Natural killer cell treated with Interleukin-12 subunit alpha and Interleukin-12 subunit beta and Interleukin-15 and Interleukin-18, amount 100 ng/mL, for 72 hours (primary cell): ENCODE measurements at regions not wholly inside any gene's neighbourhood (a gene's known extent, or its start where the extent isn't known, plus 50 kb on each side); places are given as distances from the start of the nearest gene placed in this dataset.
"Not testable (repeated sequence)": the region's sequence is repeated elsewhere in the genome, so short reads cannot be mapped to it uniquely, and the experiment has no call there.

Experiments
- ATAC-seq, 2 donors: fragments of 150-1000 bp; cut with Tn5 transposase in 1 of 2; sonication (Bioruptor Pico), chemical (Tn5 transposase) in 1 of 2; 2 replicates each; pipeline ENCODE4 v1.10.0; 2021
- DNase-seq: peaks from one replicate; pipeline ENCODE4 v3.0.0; 2022; ENCODE audit warnings: low spot score
- H3K27ac Mint-ChIP-seq, 2 donors: 1 replicate in 1 of 2; 2 replicates in 1 of 2; pipeline ENCODE4 v1.8.0; 2022; ENCODE audit warnings: mixed read lengths in 2 of 2, mild to moderate bottlenecking in 1 of 2, moderate library complexity in 1 of 2
- H3K27me3 Mint-ChIP-seq, 2 donors: 1 replicate in 1 of 2; 2 replicates in 1 of 2; pipeline ENCODE4 v1.8.0; 2022; ENCODE audit warnings: mixed read lengths in 2 of 2
- H3K36me3 Mint-ChIP-seq: one replicate; pipeline ENCODE4 v1.8.0; 2022; ENCODE audit warnings: mixed read lengths
- H3K4me1 Mint-ChIP-seq, 2 donors: 1 replicate in 1 of 2; 2 replicates in 1 of 2; pipeline ENCODE4 v1.8.0; 2022; ENCODE audit warnings: low read depth in 2 of 2, mixed read lengths in 2 of 2, mild to moderate bottlenecking in 1 of 2
- H3K4me3 Mint-ChIP-seq: one replicate; pipeline ENCODE4 v1.8.0; 2022; ENCODE audit warnings: mixed read lengths
- H3K9me3 Mint-ChIP-seq: 2 replicates; pipeline ENCODE4 v1.8.0; 2022; ENCODE audit warnings: mixed read lengths

DNA sequence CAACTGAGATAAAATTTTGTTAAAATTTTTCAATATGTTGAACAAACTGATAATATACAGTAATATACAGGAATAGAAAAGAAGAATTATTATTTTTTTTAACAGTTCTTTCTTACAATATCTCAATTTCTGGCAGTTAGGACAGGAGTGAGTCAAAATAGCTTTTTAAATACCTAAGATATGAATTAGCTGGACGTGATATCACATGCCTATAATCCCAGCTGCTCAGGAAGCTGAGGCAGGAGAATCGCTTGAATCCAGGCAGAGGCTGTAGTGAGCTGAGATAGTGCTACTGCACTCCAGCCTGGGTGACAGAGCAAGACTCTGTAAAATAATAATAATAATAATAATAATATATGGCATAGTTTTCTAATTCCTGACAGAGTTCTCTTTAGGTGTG is 1039.3 kb downstream of the STPG2 start:
- Mint-ChIP-seq H3K4me1 (no peaks in the 10 kb centered on the region), H3K4me3 (no peak overlapping the region), H3K36me3 (no peaks in the 10 kb centered on the region), H3K9me3 (peaks cover 10% of the 10 kb centered on the region), H3K27ac (no peak overlapping the region), H3K27me3 (no peaks in the 10 kb centered on the region)
- DNase-seq (no peak), ATAC-seq (no peak)

DNA sequence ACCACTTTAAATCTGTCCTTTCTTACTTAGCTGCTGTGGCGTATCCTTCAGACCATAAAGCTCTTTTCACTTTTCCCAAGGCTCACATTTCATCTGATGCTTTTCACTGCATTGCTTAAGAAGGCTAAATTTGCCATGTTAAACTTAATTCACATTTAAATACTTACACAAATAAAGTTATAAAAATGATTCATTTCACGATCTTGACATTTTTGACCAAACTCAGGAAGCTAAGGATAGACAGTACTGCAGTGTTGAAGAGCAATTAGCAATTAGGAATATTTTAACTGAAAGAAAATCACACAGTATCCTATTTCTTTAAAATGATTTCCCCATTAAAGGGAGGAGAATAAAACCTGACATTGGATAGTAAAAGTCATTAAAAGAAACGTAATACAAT is 1038.6 kb downstream of the STPG2 start:
- no peak overlapping the region for H3K27ac Mint-ChIP-seq
- ATAC-seq = no peak
- no peak overlapping the region for H3K4me3 Mint-ChIP-seq
- peaks cover 6% of the 10 kb centered on the region for H3K9me3 Mint-ChIP-seq
- H3K36me3 Mint-ChIP-seq = no peaks in the 10 kb centered on the region
- H3K4me1 Mint-ChIP-seq = no peaks in the 10 kb centered on the region
- H3K27me3 Mint-ChIP-seq = no peaks in the 10 kb centered on the region
- no peak for DNase-seq

- Mint-ChIP-seq H3K4me1 (no peaks in the 10 kb centered on the region), H3K9me3 (peaks cover 6% of the 10 kb centered on the region), H3K27ac (no peak overlapping the region), H3K36me3 (no peaks in the 10 kb centered on the region), H3K4me3 (no peak overlapping the region), H3K27me3 (no peaks in the 10 kb centered on the region)
- no peak for ATAC-seq
- DNase-seq = no peak
These were observed 1037.8 kb downstream of the STPG2 start for GRCh38 chr4:97105347-97106099.

- DNase-seq (no peak), ATAC-seq (no peak)
- H3K36me3 Mint-ChIP-seq = no peaks in the 10 kb centered on the region
- no peak overlapping the region for H3K27ac Mint-ChIP-seq
- H3K9me3 Mint-ChIP-seq = peaks cover 4% of the 10 kb centered on the region
- H3K27me3 Mint-ChIP-seq = no peaks in the 10 kb centered on the region
- H3K4me3 Mint-ChIP-seq = no peak overlapping the region
- H3K4me1 Mint-ChIP-seq = no peaks in the 10 kb centered on the region
These were observed 1037.1 kb downstream of the STPG2 start for GRCh38 chr4:97106161-97106560.

- Mint-ChIP-seq H3K4me1 (no peaks in the 10 kb centered on the region), H3K27ac (no peak overlapping the region), H3K4me3 (no peak overlapping the region), H3K9me3 (no peaks in the 10 kb centered on the region), H3K27me3 (no peaks in the 10 kb centered on the region), H3K36me3 (no peaks in the 10 kb centered on the region)
- ATAC-seq = no peak
- no peak for DNase-seq
These were observed 1032.8 kb downstream of the STPG2 start for GRCh38 chr4:97110506-97110905.

GRCh38 chr4:97116511-97116910 is 1026.8 kb downstream of the STPG2 start:
- H3K36me3 Mint-ChIP-seq = peaks cover 5% of the 10 kb centered on the region
- peaks cover 11% of the 10 kb centered on the region for H3K9me3 Mint-ChIP-seq
- no peak overlapping the region for H3K27ac Mint-ChIP-seq

GRCh38 chr4:97121493-97121892 is 1021.8 kb downstream of the STPG2 start:
- no peaks in the 10 kb centered on the region for H3K4me1 Mint-ChIP-seq
- H3K4me3 Mint-ChIP-seq = no peak overlapping the region
- no peaks in the 10 kb centered on the region for H3K27me3 Mint-ChIP-seq
- peaks cover 20% of the 10 kb centered on the region for H3K9me3 Mint-ChIP-seq
- DNase-seq = no peak
- no peak for ATAC-seq
- peaks cover 13% of the 10 kb centered on the region for H3K36me3 Mint-ChIP-seq
- H3K27ac Mint-ChIP-seq = no peak overlapping the region

More at GRCh38 chr4:97116511-97116910, 1026.8 kb downstream of the STPG2 start:
- Mint-ChIP-seq H3K4me3 (no peak overlapping the region), H3K27me3 (no peaks in the 10 kb centered on the region), H3K4me1 (no peaks in the 10 kb centered on the region)
- ATAC-seq (no peak), DNase-seq (no peak)

- Mint-ChIP-seq H3K9me3 (peaks cover 21% of the 10 kb centered on the region), H3K27me3 (no peaks in the 10 kb centered on the region), H3K36me3 (peaks cover 11% of the 10 kb centered on the region), H3K27ac (no peak overlapping the region), H3K4me1 (no peaks in the 10 kb centered on the region), H3K4me3 (no peak overlapping the region)
- DNase-seq = no peak
- ATAC-seq = no peak
These were observed 1019.7 kb downstream of the STPG2 start for GRCh38 chr4:97123573-97123972.

GRCh38 chr4:97132435-97132834 is 1010.8 kb downstream of the STPG2 start:
- no peak overlapping the region for H3K27ac Mint-ChIP-seq
- no peaks in the 10 kb centered on the region for H3K4me1 Mint-ChIP-seq
- H3K9me3 Mint-ChIP-seq = peaks cover 19% of the 10 kb centered on the region
- DNase-seq = no peak
- H3K4me3 Mint-ChIP-seq = no peak overlapping the region
- no peaks in the 10 kb centered on the region for H3K36me3 Mint-ChIP-seq
- ATAC-seq = no peak
- H3K27me3 Mint-ChIP-seq = no peaks in the 10 kb centered on the region

DNA sequence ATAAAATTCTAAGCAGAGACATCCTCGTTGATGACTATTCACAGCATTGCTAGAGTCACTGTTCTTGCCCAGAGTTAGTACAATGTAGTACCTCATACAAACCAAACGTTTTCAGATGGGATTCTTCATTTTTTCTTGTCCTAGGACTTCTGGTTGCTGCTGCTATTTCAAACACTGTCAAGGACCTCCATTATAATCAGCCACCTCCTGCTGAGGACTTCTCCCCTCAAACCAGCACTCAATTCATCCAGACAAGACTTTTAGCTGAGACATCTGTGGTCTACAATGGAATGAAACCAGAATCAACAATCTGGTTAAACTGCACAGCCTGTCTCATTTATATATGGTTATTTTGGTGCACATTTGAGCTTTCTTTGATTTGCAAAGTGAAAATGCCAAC is 1008.8 kb downstream of the STPG2 start:
- peaks cover 13% of the 10 kb centered on the region for H3K36me3 Mint-ChIP-seq
- H3K27me3 Mint-ChIP-seq = no peaks in the 10 kb centered on the region
- no peak overlapping the region for H3K4me3 Mint-ChIP-seq
- no peaks in the 10 kb centered on the region for H3K4me1 Mint-ChIP-seq
- no peak overlapping the region for H3K27ac Mint-ChIP-seq
- DNase-seq = no peak
- peaks cover 27% of the 10 kb centered on the region for H3K9me3 Mint-ChIP-seq
- ATAC-seq = no peak

GRCh38 chr4:97139791-97140190 is 1003.5 kb downstream of the STPG2 start:
- Mint-ChIP-seq H3K27ac (no peak overlapping the region), H3K27me3 (no peaks in the 10 kb centered on the region), H3K36me3 (peaks cover 13% of the 10 kb centered on the region), H3K9me3 (peaks cover 35% of the 10 kb centered on the region), H3K4me1 (no peaks in the 10 kb centered on the region), H3K4me3 (no peak overlapping the region)
- DNase-seq (no peak), ATAC-seq (no peak)

DNA sequence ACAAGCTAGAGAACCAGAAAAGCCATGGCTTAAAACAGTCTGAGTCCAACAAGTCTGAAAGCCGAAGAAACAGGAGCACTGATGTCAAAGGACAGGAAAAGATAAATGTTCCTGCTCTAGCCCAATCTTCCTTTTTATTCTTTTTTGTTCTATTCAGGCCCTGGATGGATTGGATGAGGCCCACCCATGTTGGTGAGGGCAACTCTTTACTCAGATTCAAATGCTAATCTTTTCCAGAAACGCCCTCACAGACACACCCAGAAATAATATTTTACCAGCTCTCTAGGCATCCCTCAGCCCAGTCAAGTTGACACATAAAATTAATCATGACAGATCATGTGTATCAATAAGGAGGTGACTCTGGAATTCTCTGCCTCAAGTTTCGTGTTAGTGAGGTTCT is 1002.7 kb downstream of the STPG2 start:
- Mint-ChIP-seq H3K36me3 (peaks cover 13% of the 10 kb centered on the region), H3K9me3 (peaks cover 35% of the 10 kb centered on the region), H3K4me1 (no peaks in the 10 kb centered on the region), H3K27me3 (no peaks in the 10 kb centered on the region), H3K27ac (no peak overlapping the region), H3K4me3 (no peak overlapping the region)
- DNase-seq (no peak), ATAC-seq (no peak)

- H3K27ac Mint-ChIP-seq, H3K4me1 Mint-ChIP-seq, H3K27me3 Mint-ChIP-seq, H3K4me3 Mint-ChIP-seq, ATAC-seq, DNase-seq: not testable (repeated sequence)
- peaks cover 35% of the 10 kb centered on the region for H3K9me3 Mint-ChIP-seq
- H3K36me3 Mint-ChIP-seq = peaks cover 13% of the 10 kb centered on the region
These were observed 1001.9 kb downstream of the STPG2 start for GRCh38 chr4:97141332-97141731.

DNA sequence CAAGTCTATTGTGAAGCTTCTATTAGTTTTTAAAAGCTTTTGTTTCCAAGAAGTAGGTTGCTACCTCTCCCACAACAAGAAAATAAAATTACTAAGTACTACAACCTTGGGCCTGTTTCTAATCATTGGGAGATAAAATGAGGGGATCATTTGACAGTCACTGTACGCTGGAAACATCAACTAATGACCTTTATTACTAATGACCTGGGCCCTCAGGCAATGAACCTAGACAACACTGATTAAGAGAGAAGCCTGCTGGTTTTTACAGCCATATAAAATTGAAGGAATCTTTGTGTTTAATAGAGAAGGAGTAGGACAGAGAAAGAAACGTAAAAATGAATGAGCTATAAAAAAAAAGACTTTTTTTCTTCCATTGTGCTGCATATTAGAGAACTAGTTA is 1000.9 kb downstream of the STPG2 start:
- no peaks in the 10 kb centered on the region for H3K27me3 Mint-ChIP-seq
- DNase-seq = no peak
- no peak overlapping the region for H3K4me3 Mint-ChIP-seq
- no peak for ATAC-seq
- H3K9me3 Mint-ChIP-seq = peaks cover 33% of the 10 kb centered on the region
- no peaks in the 10 kb centered on the region for H3K4me1 Mint-ChIP-seq
- H3K36me3 Mint-ChIP-seq = peaks cover 13% of the 10 kb centered on the region
- no peak overlapping the region for H3K27ac Mint-ChIP-seq

GRCh38 chr4:97142893-97143292 is 1000.4 kb downstream of the STPG2 start:
- Mint-ChIP-seq H3K4me3 (no peak overlapping the region), H3K36me3 (peaks cover 13% of the 10 kb centered on the region), H3K27ac (no peak overlapping the region), H3K27me3 (no peaks in the 10 kb centered on the region), H3K9me3 (peaks cover 36% of the 10 kb centered on the region), H3K4me1 (no peaks in the 10 kb centered on the region)
- ATAC-seq = no peak
- no peak for DNase-seq
